ENCODE measurements at regions not wholly inside any gene's neighbourhood (a gene's known extent, or its start where the extent isn't known, plus 50 kb on each side); places are given as distances from the start of the nearest gene placed in this dataset.

- Histone ChIP-seq H2AK5ac (ENCODE audit: low read length, severe bottlenecking) (no peak overlapping the region), H3K23ac (ENCODE audit: low read length in 2 of 2) (no peak overlapping the region), H3K9me3 (ENCODE audit: control insufficient read depth, low read length) (peaks cover 6% of the 10 kb centered on the region)
These were observed 833.6 kb upstream of the AGA start for GRCh38 chr4:178275671-178276360.

DNA sequence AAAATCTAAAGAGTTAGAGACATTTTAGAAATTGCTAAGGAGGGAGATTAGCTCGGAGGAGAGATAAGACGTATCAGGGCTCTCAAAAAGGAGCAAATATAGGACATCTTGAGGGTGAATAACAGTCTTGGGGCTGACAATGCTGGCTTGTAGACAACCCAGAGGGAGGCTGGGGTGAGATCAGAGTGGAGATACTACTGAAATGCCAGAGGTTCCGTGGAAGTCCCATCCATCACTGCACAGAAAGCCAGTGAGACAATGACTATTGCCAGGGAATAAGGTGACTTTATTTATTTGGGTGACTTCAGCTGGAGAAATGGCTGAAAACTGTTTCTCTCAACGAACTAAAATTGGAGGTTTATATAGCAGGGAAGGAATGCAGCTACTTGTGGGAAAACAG lies 838.1 kb upstream of the AGA start:
- H3K4me1 ChIP-seq (ENCODE audit: control insufficient read depth, insufficient read depth, low read depth, low read length) = no peaks in the 10 kb centered on the region
- H2BK12ac ChIP-seq (ENCODE audit: low read length in 2 of 2) = no peak overlapping the region
- no peak overlapping the region for H4K91ac ChIP-seq (ENCODE audit: low read length)
- no peak overlapping the region for H2AFZ ChIP-seq (ENCODE audit: low read depth, low read length)
- no peak overlapping the region for H2BK5ac ChIP-seq (ENCODE audit: low read depth, low read length, poor library complexity, severe bottlenecking)
- no peak overlapping the region for H3K23ac ChIP-seq (ENCODE audit: low read length in 2 of 2)
- 27% methylated on average over 4 of the region's 4 CpGs for WGBS
- H3K36me3 ChIP-seq (ENCODE audit: control insufficient read depth in 1 of 2, insufficient read depth in 2 of 2, low read depth in 1 of 2, low read length in 2 of 2) = no peaks in the 10 kb centered on the region
- no peak overlapping the region for H3K4ac ChIP-seq (ENCODE audit: low read depth in 1 of 2, low read length in 2 of 2)
- no peak overlapping the region for H2BK15ac ChIP-seq (ENCODE audit: low read depth, poor library complexity, severe bottlenecking)
- DNase-seq = peak; percentile 47
- no peak overlapping the region for H3K9ac ChIP-seq (ENCODE audit: low read length)
- peaks cover 9% of the 10 kb centered on the region for H3K9me3 ChIP-seq (ENCODE audit: control insufficient read depth, low read length)
- no peaks in the 10 kb centered on the region for H3K79me1 ChIP-seq (replicated peaks; ENCODE audit: low read length, poor library complexity, severe bottlenecking)
- no peak overlapping the region for H3K4me3 ChIP-seq (ENCODE audit: insufficient read depth in 1 of 2, low read depth in 1 of 2, low read length in 2 of 2)
- H3K27ac ChIP-seq (ENCODE audit: low read length, poor library complexity, severe bottlenecking) = no peak overlapping the region
- H2BK120ac ChIP-seq (ENCODE audit: low read depth, low read length) = no peak overlapping the region
- H3K4me2 ChIP-seq (ENCODE audit: low read length, poor library complexity, severe bottlenecking) = no peak overlapping the region
- no peaks in the 10 kb centered on the region for H3K27me3 ChIP-seq (ENCODE audit: control insufficient read depth in 1 of 2, insufficient read depth in 1 of 2, low read length in 2 of 2)
- H2AK5ac ChIP-seq (ENCODE audit: low read length, severe bottlenecking) = no peak overlapping the region
- no peak overlapping the region for H3K14ac ChIP-seq (ENCODE audit: low read length in 2 of 2)
- no peak overlapping the region for H4K8ac ChIP-seq (ENCODE audit: low read length)
- H3K18ac ChIP-seq (ENCODE audit: low read depth in 1 of 2, low read length in 2 of 2) = no peak overlapping the region

More at GRCh38 chr4:178275671-178276360, 833.6 kb upstream of the AGA start:
- no peak overlapping the region for H3K4ac ChIP-seq (ENCODE audit: low read depth in 1 of 2, low read length in 2 of 2)
- no peaks in the 10 kb centered on the region for H3K27me3 ChIP-seq (ENCODE audit: control insufficient read depth in 1 of 2, insufficient read depth in 1 of 2, low read length in 2 of 2)
- no peak overlapping the region for H2AFZ ChIP-seq (ENCODE audit: low read depth, low read length)
- H4K8ac ChIP-seq (ENCODE audit: low read length) = no peak overlapping the region
- H2BK5ac ChIP-seq (ENCODE audit: low read depth, low read length, poor library complexity, severe bottlenecking) = no peak overlapping the region
- H3K9ac ChIP-seq (ENCODE audit: low read length) = no peak overlapping the region
- no peak overlapping the region for H2BK120ac ChIP-seq (ENCODE audit: low read depth, low read length)
- no peak for DNase-seq
- no peak overlapping the region for H3K4me3 ChIP-seq (ENCODE audit: insufficient read depth in 1 of 2, low read depth in 1 of 2, low read length in 2 of 2)
- no peak overlapping the region for H3K4me2 ChIP-seq (ENCODE audit: low read length, poor library complexity, severe bottlenecking)
- H3K18ac ChIP-seq (ENCODE audit: low read depth in 1 of 2, low read length in 2 of 2) = no peak overlapping the region
- WGBS = 87% methylated on average over 1 of the region's 5 CpGs
- no peak overlapping the region for H4K91ac ChIP-seq (ENCODE audit: low read length)
- no peaks in the 10 kb centered on the region for H3K79me1 ChIP-seq (replicated peaks; ENCODE audit: low read length, poor library complexity, severe bottlenecking)
- H3K36me3 ChIP-seq (ENCODE audit: control insufficient read depth in 1 of 2, insufficient read depth in 2 of 2, low read depth in 1 of 2, low read length in 2 of 2) = no peaks in the 10 kb centered on the region
- H3K14ac ChIP-seq (ENCODE audit: low read length in 2 of 2) = no peak overlapping the region
- H2BK12ac ChIP-seq (ENCODE audit: low read length in 2 of 2) = no peak overlapping the region
- H2BK15ac ChIP-seq (ENCODE audit: low read depth, poor library complexity, severe bottlenecking) = no peak overlapping the region
- H3K4me1 ChIP-seq (ENCODE audit: control insufficient read depth, insufficient read depth, low read depth, low read length) = no peaks in the 10 kb centered on the region
- no peak overlapping the region for H3K27ac ChIP-seq (ENCODE audit: low read length, poor library complexity, severe bottlenecking)

GRCh38 chr4:178288462-178288861 lies 846.2 kb upstream of the AGA start:
- no peak overlapping the region for H2BK5ac ChIP-seq (ENCODE audit: low read depth, low read length, poor library complexity, severe bottlenecking)
- H3K14ac ChIP-seq (ENCODE audit: low read length in 2 of 2) = no peak overlapping the region
- H3K4me1 ChIP-seq (ENCODE audit: control insufficient read depth, insufficient read depth, low read depth, low read length) = no peaks in the 10 kb centered on the region
- H2AFZ ChIP-seq (ENCODE audit: low read depth, low read length) = no peak overlapping the region
- H2AK5ac ChIP-seq (ENCODE audit: low read length, severe bottlenecking) = no peak overlapping the region
- H3K23ac ChIP-seq (ENCODE audit: low read length in 2 of 2) = no peak overlapping the region
- no peak overlapping the region for H4K8ac ChIP-seq (ENCODE audit: low read length)
- no peaks in the 10 kb centered on the region for H3K79me1 ChIP-seq (replicated peaks; ENCODE audit: low read length, poor library complexity, severe bottlenecking)
- no peak overlapping the region for H3K9ac ChIP-seq (ENCODE audit: low read length)
- H2BK120ac ChIP-seq (ENCODE audit: low read depth, low read length) = no peak overlapping the region
- no peak overlapping the region for H3K18ac ChIP-seq (ENCODE audit: low read depth in 1 of 2, low read length in 2 of 2)
- H2BK12ac ChIP-seq (ENCODE audit: low read length in 2 of 2) = no peak overlapping the region
- H3K4ac ChIP-seq (ENCODE audit: low read depth in 1 of 2, low read length in 2 of 2) = no peak overlapping the region
- no peaks in the 10 kb centered on the region for H3K27me3 ChIP-seq (ENCODE audit: control insufficient read depth in 1 of 2, insufficient read depth in 1 of 2, low read length in 2 of 2)
- no peaks in the 10 kb centered on the region for H3K36me3 ChIP-seq (ENCODE audit: control insufficient read depth in 1 of 2, insufficient read depth in 2 of 2, low read depth in 1 of 2, low read length in 2 of 2)
- H4K91ac ChIP-seq (ENCODE audit: low read length) = no peak overlapping the region
- no peak overlapping the region for H3K4me2 ChIP-seq (ENCODE audit: low read length, poor library complexity, severe bottlenecking)
- no peak overlapping the region for H3K4me3 ChIP-seq (ENCODE audit: insufficient read depth in 1 of 2, low read depth in 1 of 2, low read length in 2 of 2)
- peaks cover 26% of the 10 kb centered on the region for H3K9me3 ChIP-seq (ENCODE audit: control insufficient read depth, low read length)
- DNase-seq = no peak
- no peak overlapping the region for H2BK15ac ChIP-seq (ENCODE audit: low read depth, poor library complexity, severe bottlenecking)
- no peak overlapping the region for H3K27ac ChIP-seq (ENCODE audit: low read length, poor library complexity, severe bottlenecking)

DNA sequence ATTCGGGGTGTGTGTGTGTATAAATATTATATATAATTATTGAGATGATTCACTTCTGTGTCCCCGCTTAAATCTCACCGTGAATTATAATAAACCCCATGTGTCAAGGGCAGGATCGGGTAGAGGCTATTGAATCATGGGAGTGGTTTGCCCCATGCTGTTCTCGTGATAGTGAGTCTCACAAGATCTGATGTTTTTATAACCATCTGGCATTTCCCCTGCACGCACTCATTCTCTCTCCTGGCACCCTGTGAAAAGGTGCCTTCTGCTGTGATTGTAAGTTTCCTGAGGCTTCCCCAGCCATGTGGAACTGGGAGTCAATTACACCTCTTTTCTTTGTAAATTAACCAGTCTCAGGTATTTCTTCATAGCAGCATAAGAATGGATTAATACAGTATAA lies 851.4 kb upstream of the AGA start:
- no peaks in the 10 kb centered on the region for H3K79me1 ChIP-seq (replicated peaks; ENCODE audit: low read length, poor library complexity, severe bottlenecking)
- H3K36me3 ChIP-seq (ENCODE audit: control insufficient read depth in 1 of 2, insufficient read depth in 2 of 2, low read depth in 1 of 2, low read length in 2 of 2) = no peaks in the 10 kb centered on the region

More for the DNA sequence above, 851.4 kb upstream of the AGA start:
- Histone ChIP-seq H3K14ac (ENCODE audit: low read length in 2 of 2) (no peak overlapping the region), H4K91ac (ENCODE audit: low read length) (no peak overlapping the region), H2BK5ac (ENCODE audit: low read depth, low read length, poor library complexity, severe bottlenecking) (no peak overlapping the region), H3K9ac (ENCODE audit: low read length) (no peak overlapping the region), H2BK15ac (ENCODE audit: low read depth, poor library complexity, severe bottlenecking) (no peak overlapping the region), H3K27ac (ENCODE audit: low read length, poor library complexity, severe bottlenecking) (no peak overlapping the region), H2BK12ac (ENCODE audit: low read length in 2 of 2) (no peak overlapping the region), H3K23ac (ENCODE audit: low read length in 2 of 2) (no peak overlapping the region), H3K4me1 (ENCODE audit: control insufficient read depth, insufficient read depth, low read depth, low read length) (no peaks in the 10 kb centered on the region), H3K4ac (ENCODE audit: low read depth in 1 of 2, low read length in 2 of 2) (no peak overlapping the region), H3K18ac (ENCODE audit: low read depth in 1 of 2, low read length in 2 of 2) (no peak overlapping the region), H2AK5ac (ENCODE audit: low read length, severe bottlenecking) (no peak overlapping the region), H2BK120ac (ENCODE audit: low read depth, low read length) (no peak overlapping the region), H3K4me3 (ENCODE audit: insufficient read depth in 1 of 2, low read depth in 1 of 2, low read length in 2 of 2) (no peak overlapping the region), H2AFZ (ENCODE audit: low read depth, low read length) (no peak overlapping the region), H3K27me3 (ENCODE audit: control insufficient read depth in 1 of 2, insufficient read depth in 1 of 2, low read length in 2 of 2) (no peaks in the 10 kb centered on the region), H4K8ac (ENCODE audit: low read length) (no peak overlapping the region), H3K9me3 (ENCODE audit: control insufficient read depth, low read length) (peaks cover 16% of the 10 kb centered on the region), H3K4me2 (ENCODE audit: low read length, poor library complexity, severe bottlenecking) (no peak overlapping the region)
- DNase-seq = no peak
- whole genome bisulfite sequencing = 90% methylated on average over 4 of the region's 6 CpGs

Measured in mesenchymal stem cell (in vitro differentiated cells and primary cell).